ENCODE measurements at regions not wholly inside any gene's neighbourhood (a gene's known extent, or its start where the extent isn't known, plus 50 kb on each side); places are given as distances from the start of the nearest gene placed in this dataset.

- CTCF ChIA-PET (ENCODE audit: low intra/inter-chr PET ratio, low total read pairs), result no interaction called here
- peaks cover 44% of the 10 kb centered on the region for H3K4me1 ChIP-seq (ENCODE audit: insufficient read depth, low read length)
- WGBS (ENCODE audit: low lambda C conversion rate), result 60% methylated on average over 3 of the region's 3 CpGs
- no TSS peak for BruUV-seq (replicated peaks)
- no peak for ATAC-seq
- no peaks in the 10 kb centered on the region for H3K9me3 ChIP-seq (ENCODE audit: low read length)
- no peak overlapping the region for H3K4me3 ChIP-seq (replicated peaks in 1 of 3; ENCODE audit: insufficient read depth in 1 of 3, low read depth in 2 of 3, low read length in 3 of 3)
- no peak overlapping the region for H3K4me2 ChIP-seq (ENCODE audit: low read depth, low read length)
- H3K9ac ChIP-seq (ENCODE audit: insufficient read depth, low read depth, low read length), result no peak overlapping the region
- intact Hi-C loops (cut with micrococcal nuclease; ENCODE audit: unreplicated experiment) (no loop called here), in situ Hi-C loops (cut with HindIII; ENCODE audit: extremely low pct_ligation_motif_present, low pct_unique_long_range_greater_than_20kb) (loop anchor here (5.0 kb wide), 1 partner anchor 102 kb away; no protein-coding TSS in a partner anchor)
- FAIRE-seq, result no peak
- H2AFZ ChIP-seq (ENCODE audit: low read length), result no peak overlapping the region
- DNase-seq (ENCODE audit: low spot score), result no peak
- H4K20me1 ChIP-seq (ENCODE audit: insufficient read depth, low read length), result no peaks in the 10 kb centered on the region
- POLR2A ChIA-PET, result no interaction called here
- H3K36me3 ChIP-seq (replicated peaks in 1 of 2; ENCODE audit: control insufficient read depth in 1 of 2, insufficient read depth in 2 of 2, low read length in 2 of 2), result no peaks in the 10 kb centered on the region
- H3K27ac ChIP-seq (ENCODE audit: extremely low read length, insufficient read depth, low read length), result no peak overlapping the region
- H3K27me3 ChIP-seq (ENCODE audit: control insufficient read depth in 1 of 2, insufficient read depth in 2 of 2, low read length in 2 of 2), result peaks cover 1 to 5% of the 10 kb centered on the region in 2 experiments; a peak in 1 of 5 replicates
- H3K79me2 ChIP-seq (ENCODE audit: insufficient read depth, low read length), result no peaks in the 10 kb centered on the region
- TF ChIP-seq EED (CRISPR knock-in tag; IDR thresholded peaks at IDR 0.05), result no peak
- no peak for TF ChIP-seq PRPF4 (IDR thresholded peaks at IDR 0.05; ENCODE audit: low read depth, low read length, poor library complexity, severe bottlenecking)
- TF ChIP-seq KDM2A (CRISPR knock-in tag; IDR thresholded peaks at IDR 0.05; ENCODE audit: borderline replicate concordance, low read depth), result 0 out of 2 replicates have a peak, but pooled peaks have one; percentile 8
- peak; percentile 29; the same call in 1 of the 2 replicates for TF ChIP-seq ZGPAT (CRISPR knock-in tag; IDR thresholded peaks at IDR 0.05)
- TF ChIP-seq NR2F6 (IDR thresholded peaks at IDR 0.05), result no peak
- no peak for TF ChIP-seq NR2F6 (CRISPR knock-in tag; IDR thresholded peaks at IDR 0.05)
- TF ChIP-seq, protein P1, sequence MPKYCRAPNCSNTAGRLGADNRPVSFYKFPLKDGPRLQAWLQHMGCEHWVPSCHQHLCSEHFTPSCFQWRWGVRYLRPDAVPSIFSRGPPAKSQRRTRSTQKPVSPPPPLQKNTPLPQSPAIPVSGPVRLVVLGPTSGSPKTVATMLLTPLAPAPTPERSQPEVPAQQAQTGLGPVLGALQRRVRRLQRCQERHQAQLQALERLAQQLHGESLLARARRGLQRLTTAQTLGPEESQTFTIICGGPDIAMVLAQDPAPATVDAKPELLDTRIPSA (CRISPR knock-in tag; IDR thresholded peaks at IDR 0.05; ENCODE audit: borderline replicate concordance), result no peak
- no peak for TF ChIP-seq ZIK1 (CRISPR knock-in tag; IDR thresholded peaks at IDR 0.05; ENCODE audit: borderline replicate concordance, low read depth)
- no peak for TF ChIP-seq THRA (CRISPR knock-in tag; IDR thresholded peaks at IDR 0.05; ENCODE audit: borderline replicate concordance)
- TF ChIP-seq ZSCAN21 (CRISPR knock-in tag; IDR thresholded peaks at IDR 0.05; ENCODE audit: borderline replicate concordance), result no peak
- no peak for TF ChIP-seq ZNF672 (CRISPR knock-in tag; IDR thresholded peaks at IDR 0.05)
- TF ChIP-seq, protein P2, sequence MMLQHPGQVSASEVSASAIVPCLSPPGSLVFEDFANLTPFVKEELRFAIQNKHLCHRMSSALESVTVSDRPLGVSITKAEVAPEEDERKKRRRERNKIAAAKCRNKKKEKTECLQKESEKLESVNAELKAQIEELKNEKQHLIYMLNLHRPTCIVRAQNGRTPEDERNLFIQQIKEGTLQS (CRISPR knock-in tag; IDR thresholded peaks at IDR 0.05), result no peak
- no peak for TF ChIP-seq KDM3A (CRISPR knock-in tag; IDR thresholded peaks at IDR 0.05; ENCODE audit: low read depth)
- TF ChIP-seq, protein P3, sequence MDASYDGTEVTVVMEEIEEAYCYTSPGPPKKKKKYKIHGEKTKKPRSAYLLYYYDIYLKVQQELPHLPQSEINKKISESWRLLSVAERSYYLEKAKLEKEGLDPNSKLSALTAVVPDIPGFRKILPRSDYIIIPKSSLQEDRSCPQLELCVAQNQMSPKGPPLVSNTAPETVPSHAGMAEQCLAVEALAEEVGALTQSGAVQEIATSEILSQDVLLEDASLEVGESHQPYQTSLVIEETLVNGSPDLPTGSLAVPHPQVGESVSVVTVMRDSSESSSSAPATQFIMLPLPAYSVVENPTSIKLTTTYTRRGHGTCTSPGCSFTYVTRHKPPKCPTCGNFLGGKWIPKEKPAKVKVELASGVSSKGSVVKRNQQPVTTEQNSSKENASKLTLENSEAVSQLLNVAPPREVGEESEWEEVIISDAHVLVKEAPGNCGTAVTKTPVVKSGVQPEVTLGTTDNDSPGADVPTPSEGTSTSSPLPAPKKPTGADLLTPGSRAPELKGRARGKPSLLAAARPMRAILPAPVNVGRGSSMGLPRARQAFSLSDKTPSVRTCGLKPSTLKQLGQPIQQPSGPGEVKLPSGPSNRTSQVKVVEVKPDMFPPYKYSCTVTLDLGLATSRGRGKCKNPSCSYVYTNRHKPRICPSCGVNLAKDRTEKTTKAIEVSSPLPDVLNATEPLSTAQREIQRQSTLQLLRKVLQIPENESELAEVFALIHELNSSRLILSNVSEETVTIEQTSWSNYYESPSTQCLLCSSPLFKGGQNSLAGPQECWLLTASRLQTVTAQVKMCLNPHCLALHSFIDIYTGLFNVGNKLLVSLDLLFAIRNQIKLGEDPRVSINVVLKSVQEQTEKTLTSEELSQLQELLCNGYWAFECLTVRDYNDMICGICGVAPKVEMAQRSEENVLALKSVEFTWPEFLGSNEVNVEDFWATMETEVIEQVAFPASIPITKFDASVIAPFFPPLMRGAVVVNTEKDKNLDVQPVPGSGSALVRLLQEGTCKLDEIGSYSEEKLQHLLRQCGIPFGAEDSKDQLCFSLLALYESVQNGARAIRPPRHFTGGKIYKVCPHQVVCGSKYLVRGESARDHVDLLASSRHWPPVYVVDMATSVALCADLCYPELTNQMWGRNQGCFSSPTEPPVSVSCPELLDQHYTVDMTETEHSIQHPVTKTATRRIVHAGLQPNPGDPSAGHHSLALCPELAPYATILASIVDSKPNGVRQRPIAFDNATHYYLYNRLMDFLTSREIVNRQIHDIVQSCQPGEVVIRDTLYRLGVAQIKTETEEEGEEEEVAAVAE (CRISPR knock-in tag; IDR thresholded peaks at IDR 0.05; ENCODE audit: borderline replicate concordance), result no peak
- TF ChIP-seq GFI1 (CRISPR knock-in tag; IDR thresholded peaks at IDR 0.05; ENCODE audit: borderline replicate concordance), result no peak
- TF ChIP-seq ERF (CRISPR knock-in tag; IDR thresholded peaks at IDR 0.05), result no peak
- TF ChIP-seq NPAS2 (CRISPR knock-in tag; IDR thresholded peaks at IDR 0.05; ENCODE audit: borderline replicate concordance), result no peak
- no peak for TF ChIP-seq CENPT (CRISPR knock-in tag; IDR thresholded peaks at IDR 0.05; ENCODE audit: low read depth)
- TF ChIP-seq ZBTB7A (CRISPR knock-in tag; IDR thresholded peaks at IDR 0.05), result peak; percentile 14; the same call in 1 of the 2 replicates
These were observed 240.5 kb downstream of the TTLL2 start for GRCh38 chr6:167565388-167565787.
